ENCODE measurements at regions not wholly inside any gene's neighbourhood (a gene's known extent, or its start where the extent isn't known, plus 50 kb on each side); places are given as distances from the start of the nearest gene placed in this dataset.

DNA sequence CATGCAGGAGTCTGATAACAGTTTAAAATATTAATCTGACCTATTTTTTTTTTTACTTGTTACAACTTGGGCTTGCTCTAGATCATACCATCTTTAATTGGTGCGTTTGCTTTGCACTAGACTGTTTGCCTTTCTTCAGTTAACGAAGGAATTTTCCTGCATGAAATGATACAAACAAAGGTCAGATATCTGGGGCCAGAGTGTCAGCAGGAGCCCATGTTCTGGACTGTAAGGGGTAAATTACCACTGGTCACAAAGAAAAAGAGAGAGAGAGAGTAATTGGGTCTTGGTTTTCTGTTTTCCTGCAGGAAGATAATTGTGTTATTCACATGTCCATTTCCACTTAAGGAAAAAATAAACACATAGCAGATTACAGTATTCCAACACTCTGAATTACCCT lies 399.4 kb upstream of the MARCKS start:
- DNase-seq (ENCODE audit: low read depth), result no peak

DNA sequence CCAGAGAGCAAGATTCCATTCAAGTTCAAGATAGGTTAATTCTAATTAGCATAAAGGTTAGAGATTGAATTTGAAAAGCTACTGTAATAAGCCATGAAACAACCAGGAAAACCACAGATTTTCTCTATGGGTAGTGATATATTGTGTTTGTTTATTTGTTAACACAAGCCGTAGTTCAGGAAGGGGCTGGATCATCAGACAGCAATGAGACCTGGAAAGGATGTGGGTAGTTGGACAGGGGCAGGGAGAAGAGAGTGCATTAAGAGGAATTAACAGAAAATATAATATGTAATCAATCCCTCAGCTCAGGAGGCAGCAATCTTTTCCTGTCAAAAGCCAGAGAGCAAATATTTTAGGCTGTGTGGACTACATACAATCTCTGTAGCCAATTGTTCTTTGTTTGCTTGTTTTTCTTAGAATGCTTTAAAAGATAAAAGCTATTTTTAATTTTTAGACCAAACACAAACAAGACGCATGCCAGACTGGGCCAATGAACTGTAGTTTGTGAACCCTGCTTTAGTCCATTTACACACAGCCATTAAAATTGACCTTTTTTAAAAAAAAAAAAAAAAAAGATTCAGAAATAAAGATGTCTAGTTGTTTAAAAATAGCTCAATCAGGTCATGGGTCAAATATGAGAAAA lies 398.7 kb upstream of the MARCKS start:
- DNase-seq (ENCODE audit: low read depth), result no peak

GRCh38 chr6:113461153-113461932 lies 395.8 kb upstream of the MARCKS start:
- DNase-seq (ENCODE audit: low read depth), result peak; percentile 54

- no peak for DNase-seq (ENCODE audit: low read depth)
Measured at GRCh38 chr6:113464536-113464935, 392.6 kb upstream of the MARCKS start.

- DNase-seq (ENCODE audit: low read depth), result peak; percentile 77
Measured at GRCh38 chr6:113464960-113465359, 392.2 kb upstream of the MARCKS start.

GRCh38 chr6:113466526-113466925 lies 390.6 kb upstream of the MARCKS start:
- no peak for DNase-seq (ENCODE audit: low read depth)

DNA sequence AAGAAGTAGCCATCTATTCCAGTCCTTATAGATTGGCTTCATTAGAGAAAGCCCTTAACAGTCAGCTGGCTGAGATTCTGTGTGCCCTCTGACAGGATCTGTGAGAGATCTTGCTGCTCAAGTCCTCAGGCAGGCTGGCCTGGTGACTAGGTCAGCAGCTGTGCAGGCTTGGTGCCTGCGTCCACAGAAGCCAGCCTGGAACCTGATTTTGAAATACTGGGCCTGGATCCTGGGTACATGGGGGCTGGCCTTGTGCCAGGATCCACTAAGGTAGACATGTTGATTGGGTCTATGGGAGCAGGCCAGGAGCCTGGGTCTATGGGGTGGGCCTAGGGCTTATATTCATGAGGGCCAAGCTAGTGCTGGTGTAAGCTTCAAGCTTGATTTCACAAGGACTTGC lies 381.8 kb upstream of the MARCKS start:
- no peak for DNase-seq (ENCODE audit: low read depth)

DNA sequence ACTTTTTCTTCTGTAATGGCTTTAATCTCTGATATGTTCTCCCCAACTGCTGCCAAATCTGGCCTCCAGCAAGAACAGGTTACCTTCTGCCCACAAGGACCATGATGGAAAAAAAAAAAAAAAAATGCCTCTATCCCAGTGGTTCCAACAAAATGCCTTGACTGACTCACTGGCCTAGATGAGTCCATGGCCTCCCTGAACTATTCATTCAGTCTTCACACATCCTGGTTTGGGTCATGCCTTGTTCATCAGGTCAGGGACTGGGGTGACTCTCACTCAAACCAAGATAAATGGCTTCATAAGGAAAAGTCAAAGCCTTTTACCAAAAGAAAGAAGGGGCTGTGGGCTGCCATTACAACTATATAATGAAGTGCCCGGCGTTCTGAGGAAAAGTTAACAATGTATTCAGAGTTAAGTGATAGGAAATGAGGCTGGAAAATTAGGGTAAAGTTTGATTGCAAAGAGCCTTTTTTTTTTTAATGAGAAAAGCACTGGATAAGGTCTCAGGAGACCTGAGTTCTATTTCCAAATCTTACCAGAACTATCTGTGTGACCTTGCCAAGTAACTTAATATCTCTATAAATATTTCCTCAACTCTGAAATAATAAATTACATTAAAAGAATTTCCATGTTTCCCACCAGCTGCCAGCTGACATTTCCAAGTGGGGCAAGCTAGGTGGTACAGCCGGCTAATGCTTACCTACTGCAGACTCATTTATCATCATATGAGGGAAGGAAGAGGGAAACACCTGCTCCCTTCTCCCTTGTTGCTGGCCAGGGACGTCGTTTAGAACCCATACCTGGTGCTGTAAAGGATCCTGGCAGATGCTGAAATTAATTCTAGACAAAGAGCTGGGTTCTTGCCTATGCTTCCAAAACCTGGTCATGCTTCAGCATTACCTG lies 380.0 kb upstream of the MARCKS start:
- DNase-seq (ENCODE audit: low read depth), result peak; percentile 75

GRCh38 chr6:113480616-113481015 lies 376.5 kb upstream of the MARCKS start:
- no peak for DNase-seq (ENCODE audit: low read depth)

DNA sequence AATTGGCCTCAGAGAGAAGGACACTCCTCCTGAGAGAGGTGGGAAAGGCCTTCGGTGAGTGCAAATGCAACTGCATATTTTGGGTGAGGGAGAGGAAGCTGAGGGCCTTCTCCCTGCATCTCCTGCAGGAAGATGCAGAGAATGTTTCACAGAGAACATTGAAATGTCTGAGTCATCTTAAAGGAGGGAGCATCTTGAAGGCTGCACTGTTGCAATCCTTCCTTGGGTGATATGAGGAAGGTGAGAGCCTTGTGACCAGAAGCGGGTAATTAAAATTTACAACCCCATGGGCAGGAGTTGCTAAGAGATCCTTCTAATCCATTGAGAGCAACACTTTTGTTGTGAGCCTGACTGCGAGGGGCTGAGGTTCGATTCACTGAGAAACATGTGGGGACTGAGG lies 375.7 kb upstream of the MARCKS start:
- no peak for DNase-seq (ENCODE audit: low read depth)

DNA sequence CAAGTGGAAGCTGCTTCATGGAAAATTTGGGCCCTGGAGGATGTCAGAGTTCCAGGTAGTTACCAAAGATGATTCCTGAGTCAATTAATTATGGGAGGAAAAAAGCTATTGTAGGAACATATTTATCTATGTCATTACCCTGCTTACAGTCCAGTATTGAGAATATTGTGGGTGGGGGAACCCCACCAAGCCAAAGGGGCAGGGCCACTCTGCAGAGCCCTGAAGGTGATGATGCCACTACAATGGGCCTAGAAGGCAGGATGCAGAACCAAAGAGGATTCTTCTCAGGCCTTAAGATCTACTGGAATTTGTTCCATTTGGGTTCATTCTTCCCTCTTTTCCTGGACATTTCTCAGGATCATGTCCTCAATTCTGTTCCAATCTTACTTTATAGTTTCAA lies 375.2 kb upstream of the MARCKS start:
- DNase-seq (ENCODE audit: low read depth), result no peak

DNA sequence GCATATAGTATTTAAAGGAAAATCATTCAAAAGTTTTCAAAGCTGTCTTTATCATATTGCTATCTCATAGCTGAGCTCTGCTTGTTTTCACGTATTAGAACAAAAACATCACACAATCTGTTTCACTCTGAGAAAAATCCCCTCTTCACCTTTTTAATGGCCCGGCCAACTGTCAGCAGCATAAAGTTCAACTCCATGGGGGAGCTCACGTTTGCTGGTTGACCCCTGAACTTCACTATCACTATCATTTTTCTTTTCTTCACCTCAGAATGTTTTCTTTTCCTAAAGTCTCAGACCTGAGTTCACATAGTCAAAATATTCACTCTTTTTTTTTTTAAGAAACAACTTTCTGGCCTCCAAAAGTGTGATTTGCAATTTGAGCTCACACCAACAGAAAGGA lies 374.4 kb upstream of the MARCKS start:
- DNase-seq (ENCODE audit: low read depth), result no peak

DNA sequence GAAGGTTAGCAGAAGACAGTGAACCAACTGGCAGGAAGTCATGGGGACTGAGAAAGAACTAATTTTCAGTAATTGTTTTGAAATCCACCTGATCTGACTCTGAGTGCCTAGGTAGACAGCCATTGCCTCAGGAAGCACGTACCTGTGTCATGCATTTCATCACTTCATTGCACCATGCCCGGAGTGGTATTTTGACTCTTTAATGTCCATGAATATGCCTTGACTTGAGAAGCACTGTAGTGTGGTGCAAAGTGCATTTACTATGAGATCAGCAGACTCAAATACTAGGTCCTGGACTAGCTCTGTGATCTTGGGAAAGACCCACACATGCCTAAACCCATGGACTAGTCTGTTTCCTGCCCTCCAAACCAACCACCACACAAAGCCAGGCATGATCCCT lies 370.9 kb upstream of the MARCKS start:
- DNase-seq (ENCODE audit: low read depth), result no peak

DNA sequence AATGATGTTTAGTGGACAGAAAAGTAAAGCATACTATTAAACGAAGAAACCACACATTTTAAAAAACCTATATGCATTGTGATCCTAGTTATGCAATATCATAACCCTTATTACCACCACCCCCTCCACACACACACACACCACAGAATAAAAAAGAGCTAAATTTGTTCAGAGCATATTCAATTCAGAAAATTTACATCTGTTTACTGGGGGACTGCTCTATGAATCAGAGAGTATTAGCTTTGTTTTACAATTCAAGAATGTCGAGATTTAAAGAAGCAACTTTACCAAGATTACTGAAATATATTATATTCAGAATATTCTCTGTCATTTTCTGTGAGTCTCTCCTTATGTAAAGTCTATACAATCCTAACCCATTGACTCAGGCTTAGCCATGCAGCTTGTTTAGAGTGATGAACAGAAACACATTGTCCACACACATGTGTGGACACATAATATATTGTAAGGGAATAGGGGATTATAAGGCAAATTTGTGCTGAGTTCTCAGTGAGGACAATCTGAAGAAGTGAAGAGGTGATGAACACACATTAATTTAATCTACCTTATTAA lies 369.6 kb upstream of the MARCKS start:
- no peak for DNase-seq (ENCODE audit: low read depth)

GRCh38 chr6:113488061-113488460 lies 369.1 kb upstream of the MARCKS start:
- DNase-seq (ENCODE audit: low read depth), result no peak

- DNase-seq (ENCODE audit: low read depth), result no peak
Measured at GRCh38 chr6:113488812-113489685, 368.1 kb upstream of the MARCKS start.

GRCh38 chr6:113489952-113490746 lies 367.0 kb upstream of the MARCKS start:
- DNase-seq (ENCODE audit: low read depth), result no peak

GRCh38 chr6:113491376-113491775 lies 365.8 kb upstream of the MARCKS start:
- no peak for DNase-seq (ENCODE audit: low read depth)

DNA sequence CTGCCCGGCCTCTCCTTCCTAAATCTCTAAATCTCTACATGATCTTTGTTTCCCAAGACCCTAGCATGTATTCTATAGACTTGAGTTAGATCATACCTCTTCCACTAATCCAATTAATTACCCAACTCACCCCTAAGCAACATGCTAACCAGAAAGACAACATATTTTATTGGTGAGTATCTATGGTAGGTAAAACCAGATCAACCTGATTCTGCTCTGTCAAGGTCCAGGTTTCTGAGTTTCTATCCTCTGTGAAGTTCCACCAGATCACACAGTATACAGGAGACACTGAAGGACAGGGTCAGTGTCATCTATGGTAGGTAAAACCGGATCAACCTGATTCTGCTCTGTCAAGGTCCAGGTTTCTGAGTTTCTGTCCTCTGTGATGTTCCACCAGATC lies 363.2 kb upstream of the MARCKS start:
- DNase-seq (ENCODE audit: low read depth), result no peak

- peak; percentile 53 for DNase-seq (ENCODE audit: low read depth)
Measured at GRCh38 chr6:113495521-113495920, 361.6 kb upstream of the MARCKS start.

DNA sequence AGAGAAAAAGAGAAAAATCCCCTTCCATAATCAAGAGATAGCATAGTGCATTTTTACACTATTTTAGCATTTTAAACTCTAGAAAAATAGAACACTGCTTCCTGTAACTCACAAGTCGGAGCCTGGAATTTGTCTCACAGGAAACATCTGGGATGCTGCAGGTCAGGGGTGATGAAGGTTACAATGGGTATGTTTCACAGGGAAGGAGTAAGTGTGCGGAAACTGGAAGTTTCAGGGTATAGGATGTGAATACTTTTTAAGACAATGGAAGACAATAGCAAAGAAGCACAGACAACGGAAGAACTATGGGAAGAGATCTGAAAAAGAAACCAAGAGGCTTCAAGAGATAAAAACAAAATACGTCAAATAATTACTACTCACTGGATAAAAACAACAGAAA lies 361.0 kb upstream of the MARCKS start:
- no peak for DNase-seq (ENCODE audit: low read depth)

Data from stromal cell of bone marrow (primary cell).